ENCODE measurements at regions not wholly inside any gene's neighbourhood (a gene's known extent, or its start where the extent isn't known, plus 50 kb on each side); places are given as distances from the start of the nearest gene placed in this dataset.

- H3K9ac ChIP-seq (ENCODE audit: low read length), result no peak overlapping the region
- H3K4me2 ChIP-seq (ENCODE audit: low read length), result no peak overlapping the region
- no peak overlapping the region for H2AK5ac ChIP-seq (ENCODE audit: low read length)
- H2BK5ac ChIP-seq (ENCODE audit: low read length), result no peak overlapping the region
- no peak overlapping the region for H3K18ac ChIP-seq (ENCODE audit: low read length)
- no peak overlapping the region for H4K8ac ChIP-seq (ENCODE audit: low read depth, low read length)
- no peak overlapping the region for H3K56ac ChIP-seq (ENCODE audit: low read length)
- no peaks in the 10 kb centered on the region for H3K36me3 ChIP-seq (ENCODE audit: control insufficient read depth, insufficient read depth, low read length)
- H3K23ac ChIP-seq (ENCODE audit: low read length), result no peak overlapping the region
- no peaks in the 10 kb centered on the region for H3K79me1 ChIP-seq (ENCODE audit: low read length)
- DNase-seq, result no peak
- H3K4me3 ChIP-seq (ENCODE audit: low read length), result no peak overlapping the region
- no peak overlapping the region for H4K5ac ChIP-seq (ENCODE audit: low read length)
- no peak overlapping the region for H2BK120ac ChIP-seq (ENCODE audit: low read depth, low read length)
- H3K4ac ChIP-seq (ENCODE audit: low read depth, low read length), result no peak overlapping the region
- no peak overlapping the region for H3K27ac ChIP-seq (ENCODE audit: low read depth, low read length)
- H3K4me1 ChIP-seq (ENCODE audit: control insufficient read depth, low read depth, low read length), result no peaks in the 10 kb centered on the region
- no peaks in the 10 kb centered on the region for H3K79me2 ChIP-seq (ENCODE audit: control insufficient read depth, insufficient read depth, low read length)
- WGBS (ENCODE audit: extremely low coverage, insufficient coverage, low lambda C conversion rate), result no CpG with 5 or more reads among the region's 6 CpGs
- H3K27me3 ChIP-seq (ENCODE audit: insufficient read depth, low read length, poor library complexity), result no peaks in the 10 kb centered on the region
- H2BK15ac ChIP-seq (replicated peaks; ENCODE audit: low read depth), result no peak overlapping the region
Measured at GRCh38 chr2:163987175-163987940, 251.6 kb upstream of the FIGN start.

GRCh38 chr2:163984986-163985385 lies 249.2 kb upstream of the FIGN start:
- H4K5ac ChIP-seq (ENCODE audit: low read length), result no peak overlapping the region
- H4K8ac ChIP-seq (ENCODE audit: low read depth, low read length), result no peak overlapping the region
- no peak overlapping the region for H2AK5ac ChIP-seq (ENCODE audit: low read length)
- H3K4me1 ChIP-seq (ENCODE audit: control insufficient read depth, low read depth, low read length), result no peaks in the 10 kb centered on the region
- no peak overlapping the region for H3K9ac ChIP-seq (ENCODE audit: low read length)
- H3K79me2 ChIP-seq (ENCODE audit: control insufficient read depth, insufficient read depth, low read length), result no peaks in the 10 kb centered on the region
- H3K56ac ChIP-seq (ENCODE audit: low read length), result no peak overlapping the region
- H3K4me3 ChIP-seq (ENCODE audit: low read length), result no peak overlapping the region
- H2BK5ac ChIP-seq (ENCODE audit: low read length), result no peak overlapping the region
- H2BK15ac ChIP-seq (replicated peaks; ENCODE audit: low read depth), result no peak overlapping the region
- no peak for DNase-seq
- no peak overlapping the region for H3K18ac ChIP-seq (ENCODE audit: low read length)
- WGBS (ENCODE audit: extremely low coverage, insufficient coverage, low lambda C conversion rate), result no CpG with 5 or more reads among the region's 4 CpGs
- no peak overlapping the region for H2BK120ac ChIP-seq (ENCODE audit: low read depth, low read length)
- no peak overlapping the region for H3K23ac ChIP-seq (ENCODE audit: low read length)
- no peaks in the 10 kb centered on the region for H3K79me1 ChIP-seq (ENCODE audit: low read length)
- H3K27me3 ChIP-seq (ENCODE audit: insufficient read depth, low read length, poor library complexity), result no peaks in the 10 kb centered on the region
- no peak overlapping the region for H3K4me2 ChIP-seq (ENCODE audit: low read length)
- no peak overlapping the region for H3K4ac ChIP-seq (ENCODE audit: low read depth, low read length)
- no peak overlapping the region for H3K27ac ChIP-seq (ENCODE audit: low read depth, low read length)
- no peaks in the 10 kb centered on the region for H3K36me3 ChIP-seq (ENCODE audit: control insufficient read depth, insufficient read depth, low read length)

- no CpG with 5 or more reads among the region's 2 CpGs for WGBS (ENCODE audit: extremely low coverage, insufficient coverage, low lambda C conversion rate)
- Histone ChIP-seq H3K27ac (ENCODE audit: low read depth, low read length) (no peak overlapping the region), H2BK120ac (ENCODE audit: low read depth, low read length) (no peak overlapping the region), H3K36me3 (ENCODE audit: control insufficient read depth, insufficient read depth, low read length) (no peaks in the 10 kb centered on the region), H3K79me2 (ENCODE audit: control insufficient read depth, insufficient read depth, low read length) (no peaks in the 10 kb centered on the region), H3K18ac (ENCODE audit: low read length) (no peak overlapping the region), H2AK5ac (ENCODE audit: low read length) (no peak overlapping the region), H3K9ac (ENCODE audit: low read length) (no peak overlapping the region), H4K5ac (ENCODE audit: low read length) (no peak overlapping the region), H2BK15ac (replicated peaks; ENCODE audit: low read depth) (no peak overlapping the region), H3K27me3 (ENCODE audit: insufficient read depth, low read length, poor library complexity) (no peaks in the 10 kb centered on the region), H3K79me1 (ENCODE audit: low read length) (no peaks in the 10 kb centered on the region), H3K4ac (ENCODE audit: low read depth, low read length) (no peak overlapping the region), H3K23ac (ENCODE audit: low read length) (no peak overlapping the region), H3K56ac (ENCODE audit: low read length) (no peak overlapping the region), H3K4me2 (ENCODE audit: low read length) (no peak overlapping the region), H2BK5ac (ENCODE audit: low read length) (no peak overlapping the region), H3K4me3 (ENCODE audit: low read length) (no peak overlapping the region), H4K8ac (ENCODE audit: low read depth, low read length) (no peak overlapping the region), H3K4me1 (ENCODE audit: control insufficient read depth, low read depth, low read length) (no peaks in the 10 kb centered on the region)
- peak; percentile 18 for DNase-seq
Measured at GRCh38 chr2:163983911-163984310, 248.1 kb upstream of the FIGN start.

GRCh38 chr2:163982938-163983337 lies 247.1 kb upstream of the FIGN start:
- H3K27ac ChIP-seq (ENCODE audit: low read depth, low read length), result no peak overlapping the region
- no peak overlapping the region for H3K4ac ChIP-seq (ENCODE audit: low read depth, low read length)
- no peak overlapping the region for H3K4me2 ChIP-seq (ENCODE audit: low read length)
- no peak overlapping the region for H2BK120ac ChIP-seq (ENCODE audit: low read depth, low read length)
- no peaks in the 10 kb centered on the region for H3K27me3 ChIP-seq (ENCODE audit: insufficient read depth, low read length, poor library complexity)
- no peak overlapping the region for H3K9ac ChIP-seq (ENCODE audit: low read length)
- no peak overlapping the region for H3K4me3 ChIP-seq (ENCODE audit: low read length)
- no peak overlapping the region for H2BK15ac ChIP-seq (replicated peaks; ENCODE audit: low read depth)
- H3K23ac ChIP-seq (ENCODE audit: low read length), result no peak overlapping the region
- H3K79me2 ChIP-seq (ENCODE audit: control insufficient read depth, insufficient read depth, low read length), result no peaks in the 10 kb centered on the region
- H2BK5ac ChIP-seq (ENCODE audit: low read length), result no peak overlapping the region
- no peak overlapping the region for H4K8ac ChIP-seq (ENCODE audit: low read depth, low read length)
- no peak overlapping the region for H4K5ac ChIP-seq (ENCODE audit: low read length)
- H3K79me1 ChIP-seq (ENCODE audit: low read length), result no peaks in the 10 kb centered on the region
- no peaks in the 10 kb centered on the region for H3K36me3 ChIP-seq (ENCODE audit: control insufficient read depth, insufficient read depth, low read length)
- no peak overlapping the region for H3K18ac ChIP-seq (ENCODE audit: low read length)
- H3K4me1 ChIP-seq (ENCODE audit: control insufficient read depth, low read depth, low read length), result no peaks in the 10 kb centered on the region
- DNase-seq, result no peak
- no peak overlapping the region for H2AK5ac ChIP-seq (ENCODE audit: low read length)
- no peak overlapping the region for H3K56ac ChIP-seq (ENCODE audit: low read length)

GRCh38 chr2:163974766-163975165 lies 239.0 kb upstream of the FIGN start:
- Histone ChIP-seq H3K18ac (ENCODE audit: low read length) (no peak overlapping the region), H3K4ac (ENCODE audit: low read depth, low read length) (no peak overlapping the region), H2BK15ac (replicated peaks; ENCODE audit: low read depth) (no peak overlapping the region), H2BK5ac (ENCODE audit: low read length) (no peak overlapping the region), H3K4me1 (ENCODE audit: control insufficient read depth, low read depth, low read length) (no peaks in the 10 kb centered on the region), H3K79me2 (ENCODE audit: control insufficient read depth, insufficient read depth, low read length) (no peaks in the 10 kb centered on the region), H3K4me3 (ENCODE audit: low read length) (no peak overlapping the region), H4K8ac (ENCODE audit: low read depth, low read length) (no peak overlapping the region), H3K9ac (ENCODE audit: low read length) (no peak overlapping the region), H3K27me3 (ENCODE audit: insufficient read depth, low read length, poor library complexity) (no peaks in the 10 kb centered on the region), H2BK120ac (ENCODE audit: low read depth, low read length) (no peak overlapping the region), H3K79me1 (ENCODE audit: low read length) (no peaks in the 10 kb centered on the region), H3K56ac (ENCODE audit: low read length) (no peak overlapping the region), H3K27ac (ENCODE audit: low read depth, low read length) (no peak overlapping the region), H3K36me3 (ENCODE audit: control insufficient read depth, insufficient read depth, low read length) (no peaks in the 10 kb centered on the region), H3K23ac (ENCODE audit: low read length) (no peak overlapping the region), H4K5ac (ENCODE audit: low read length) (no peak overlapping the region), H3K4me2 (ENCODE audit: low read length) (no peak overlapping the region), H2AK5ac (ENCODE audit: low read length) (no peak overlapping the region)
- DNase-seq, result no peak
- no CpG with 5 or more reads among the region's 1 CpG for WGBS (ENCODE audit: extremely low coverage, insufficient coverage, low lambda C conversion rate)

Measured in mesendoderm (in vitro differentiated cells).